Heart left ventricle (tissue), 13 donors: ENCODE measurements at regions not wholly inside any gene's neighbourhood (a gene's known extent, or its start where the extent isn't known, plus 50 kb on each side); places are given as distances from the start of the nearest gene placed in this dataset.

Source experiments
- POLR2A ChIP-seq, 2 donors: fragments of 450-650 bp; IDR thresholded peaks; one replicate each; pipeline ENCODE4 v1.6.1; 2017; ENCODE audit warnings: antibody characterized with exemption in 2 of 2, mild to moderate bottlenecking in 2 of 2, moderate library complexity in 2 of 2
- TF ChIP-seq, protein P1 (sequence below), 12 donors: fragments of 200-600 bp; sonication (generic) in 4 of 12; IDR thresholded peaks; one replicate each; pipeline versions ENCODE4 v1.5.0 to v1.8.0; 2018 to 2022; ENCODE audit warnings: antibody characterized with exemption in 12 of 12, mild to moderate bottlenecking in 5 of 12
- donor health status: ischemic (EF 13 %, LVEDD 7.1; RV severe dilation, severe dysfunction).
- donor health status: DM: no; HTN: yes; CAD: no.
- donor health status: DM: no; HTN: no; CAD: no.
- donor health status: ischemic (EF 25% LVEDD 6.9; RV normal size, moderate dysfunction).
- donor health status: ischemic (EF 25% LVEDD 5.7; RV mildly dilated, moderate dysfunction).
- donor health status: ischemic (EF 35%, LVEDD 5.7; RV mildly dilated, moderate dysfunction).
- donor health status: nonischemic (EF 11% LVEDD 7.7; RV severe dilation, severe dysfunction).
- donor health status: DM: yes; HTN: yes; CAD: no.
- donor health status: PGD.
- donor health status: ischemic (EF 29% LVEDD 5.4; RV normal size, mild dysfunction).
- donor health status: nonischemic (EF 23%, LVEDD 6.1; RV moderate dilation, normal function).

DNA sequence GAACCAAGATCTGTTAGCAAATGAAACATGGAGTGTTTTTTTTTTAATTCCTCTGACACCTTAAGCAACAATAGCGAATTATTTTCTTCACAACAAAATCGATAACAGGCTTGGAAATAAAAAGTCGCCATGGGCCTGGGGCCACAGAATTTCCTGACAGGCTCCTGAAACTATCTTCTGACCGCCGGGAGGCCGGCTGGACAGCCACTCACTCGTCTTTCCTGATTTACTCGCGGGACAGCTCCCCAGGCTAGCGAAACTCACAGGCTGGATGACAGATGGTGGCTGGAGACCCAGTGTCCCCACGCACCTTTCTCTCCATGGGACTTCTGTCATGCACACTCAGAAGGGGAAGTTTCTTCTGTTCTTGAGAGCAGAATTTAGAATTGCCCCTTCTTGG lies 143.3 kb upstream of the IRX2 start:
- TF ChIP-seq, protein P1, sequence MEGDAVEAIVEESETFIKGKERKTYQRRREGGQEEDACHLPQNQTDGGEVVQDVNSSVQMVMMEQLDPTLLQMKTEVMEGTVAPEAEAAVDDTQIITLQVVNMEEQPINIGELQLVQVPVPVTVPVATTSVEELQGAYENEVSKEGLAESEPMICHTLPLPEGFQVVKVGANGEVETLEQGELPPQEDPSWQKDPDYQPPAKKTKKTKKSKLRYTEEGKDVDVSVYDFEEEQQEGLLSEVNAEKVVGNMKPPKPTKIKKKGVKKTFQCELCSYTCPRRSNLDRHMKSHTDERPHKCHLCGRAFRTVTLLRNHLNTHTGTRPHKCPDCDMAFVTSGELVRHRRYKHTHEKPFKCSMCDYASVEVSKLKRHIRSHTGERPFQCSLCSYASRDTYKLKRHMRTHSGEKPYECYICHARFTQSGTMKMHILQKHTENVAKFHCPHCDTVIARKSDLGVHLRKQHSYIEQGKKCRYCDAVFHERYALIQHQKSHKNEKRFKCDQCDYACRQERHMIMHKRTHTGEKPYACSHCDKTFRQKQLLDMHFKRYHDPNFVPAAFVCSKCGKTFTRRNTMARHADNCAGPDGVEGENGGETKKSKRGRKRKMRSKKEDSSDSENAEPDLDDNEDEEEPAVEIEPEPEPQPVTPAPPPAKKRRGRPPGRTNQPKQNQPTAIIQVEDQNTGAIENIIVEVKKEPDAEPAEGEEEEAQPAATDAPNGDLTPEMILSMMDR (IDR thresholded peaks at IDR 0.05) = no peak
- no peak for TF ChIP-seq POLR2A (IDR thresholded peaks at IDR 0.05)
